ENCODE measurements at regions not wholly inside any gene's neighbourhood (a gene's known extent, or its start where the extent isn't known, plus 50 kb on each side); places are given as distances from the start of the nearest gene placed in this dataset.

- TF ChIP-seq AFF4 (CRISPR knock-in tag; IDR thresholded peaks at IDR 0.05; ENCODE audit: borderline replicate concordance) (no peak), ZSCAN18 (CRISPR knock-in tag; IDR thresholded peaks at IDR 0.05) (no peak)
Measured at GRCh38 chr7:113373863-113374262, 255.5 kb upstream of the SMIM30 start (continued).

GRCh38 chr7:113371416-113372043 is 253.2 kb upstream of the SMIM30 start:
- CTCF ChIA-PET: no interaction called here
- DNase-seq (ENCODE audit: low spot score) (no peak), ATAC-seq (no peak)
- H3K27me3 Mint-ChIP-seq (ENCODE audit: low read depth): peaks cover 92% of the 10 kb centered on the region
- H3K27ac Mint-ChIP-seq: no peak overlapping the region
- H3K4me1 Mint-ChIP-seq: no peaks in the 10 kb centered on the region
- H3K9me3 Mint-ChIP-seq: no peaks in the 10 kb centered on the region
- POLR2A ChIA-PET: no interaction called here
- H3K36me3 Mint-ChIP-seq: no peaks in the 10 kb centered on the region
- no peak overlapping the region for H3K4me3 Mint-ChIP-seq
- no peak for TF ChIP-seq ZNF512 (CRISPR knock-in tag; IDR thresholded peaks at IDR 0.05; ENCODE audit: borderline replicate concordance)
- TF ChIP-seq HMGA2 (CRISPR knock-in tag; IDR thresholded peaks at IDR 0.05): no peak
- no peak for TF ChIP-seq PRDM15 (CRISPR knock-in tag; IDR thresholded peaks at IDR 0.05)
- TF ChIP-seq TEAD4 (CRISPR knock-in tag; IDR thresholded peaks at IDR 0.05): no peak
- TF ChIP-seq ZNF396 (CRISPR knock-in tag; IDR thresholded peaks at IDR 0.05; ENCODE audit: borderline replicate concordance): no peak
- no peak for TF ChIP-seq NFE2L1 (CRISPR knock-in tag; IDR thresholded peaks at IDR 0.05)
- no peak for TF ChIP-seq MAX (CRISPR knock-in tag; IDR thresholded peaks at IDR 0.05)
- no peak for TF ChIP-seq E2F5 (CRISPR knock-in tag; IDR thresholded peaks at IDR 0.05)
- no peak for TF ChIP-seq TP53 (CRISPR knock-in tag; IDR thresholded peaks at IDR 0.05)
- TF ChIP-seq EMX1 (CRISPR knock-in tag; IDR thresholded peaks at IDR 0.05): no peak
- no peak for TF ChIP-seq ELF4 (CRISPR knock-in tag; IDR thresholded peaks at IDR 0.05; ENCODE audit: low read depth)
- TF ChIP-seq CREM (CRISPR knock-in tag; IDR thresholded peaks at IDR 0.05): no peak
- TF ChIP-seq HMGXB4 (CRISPR knock-in tag; IDR thresholded peaks at IDR 0.05): no peak
- TF ChIP-seq ZNF532 (CRISPR knock-in tag; IDR thresholded peaks at IDR 0.05; ENCODE audit: borderline replicate concordance): no peak

Measured in WTC11 (cell line).